HFF-Myc (cell line): ENCODE measurements at regions not wholly inside any gene's neighbourhood (a gene's known extent, or its start where the extent isn't known, plus 50 kb on each side); places are given as distances from the start of the nearest gene placed in this dataset.

Source experiments
- DNase-seq: peaks from one replicate; pipeline ENCODE4 v3.0.0-alpha.2; 2011; ENCODE audit warnings: low read depth; ENCODE audit errors: extremely low read depth
- H3K4me3 ChIP-seq: replicated peaks from 2 replicates; pipeline ENCODE4 v1.5.1; 2011; ENCODE audit warnings: low read depth, mild to moderate bottlenecking, control low read depth, low read length
- CTCF ChIP-seq: IDR thresholded peaks from 2 replicates; pipeline ENCODE4 v1.5.1; 2012; ENCODE audit warnings: mild to moderate bottlenecking, low read depth, low read length, control low read depth; ENCODE audit errors: missing control alignments

DNA sequence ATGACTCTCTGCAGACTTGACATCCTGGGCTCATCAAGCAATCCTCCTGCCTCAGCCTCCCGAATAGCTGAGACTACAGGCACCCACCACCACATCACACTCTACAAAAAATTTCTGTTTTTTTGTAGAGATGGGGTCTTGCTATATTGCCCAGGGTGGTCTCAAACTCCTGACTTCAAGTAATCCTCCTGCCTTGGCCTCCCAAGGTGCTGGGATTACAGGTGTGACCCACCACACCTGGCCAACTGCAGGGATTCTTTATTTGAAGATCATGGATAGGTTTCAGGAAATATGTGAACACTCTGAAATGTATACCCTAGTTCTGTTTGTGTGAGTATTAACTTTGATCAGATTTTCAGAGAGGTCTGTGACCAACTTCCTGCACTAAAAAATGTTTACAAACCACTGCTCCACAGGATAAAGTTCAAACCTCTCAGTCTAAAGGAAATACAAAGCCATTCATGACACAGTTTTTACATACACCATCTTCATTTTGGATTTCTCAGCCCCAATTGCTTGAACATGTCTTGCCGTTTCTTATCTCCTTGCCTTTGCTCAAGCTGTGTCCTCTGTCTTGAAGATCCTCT lies 252.3 kb upstream of the FGGY start:
- DNase-seq, result no peak
- no peak for TF ChIP-seq CTCF
- H3K4me3 ChIP-seq, result no peak overlapping the region

DNA sequence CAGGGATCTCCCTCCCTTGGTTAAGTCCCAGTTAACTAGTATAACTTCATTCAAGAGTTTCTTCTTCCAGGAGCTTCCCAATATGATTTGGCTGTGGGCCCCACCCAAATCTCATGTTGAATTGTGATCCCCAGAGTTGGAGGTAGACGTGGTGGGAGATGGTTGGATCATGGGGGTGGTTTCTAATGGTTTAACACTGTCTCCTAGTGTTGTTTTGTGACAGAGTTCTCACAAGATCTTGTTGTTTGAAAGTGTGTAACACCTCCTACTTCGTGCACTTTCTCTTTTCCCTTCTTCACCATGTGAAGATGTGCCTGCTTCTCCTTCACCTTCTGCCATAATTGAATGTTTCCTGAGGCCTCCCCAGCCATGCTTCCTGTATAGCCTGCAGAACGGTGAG lies 251.8 kb upstream of the FGGY start:
- DNase-seq, result no peak
- no peak overlapping the region for H3K4me3 ChIP-seq
- no peak for TF ChIP-seq CTCF

DNA sequence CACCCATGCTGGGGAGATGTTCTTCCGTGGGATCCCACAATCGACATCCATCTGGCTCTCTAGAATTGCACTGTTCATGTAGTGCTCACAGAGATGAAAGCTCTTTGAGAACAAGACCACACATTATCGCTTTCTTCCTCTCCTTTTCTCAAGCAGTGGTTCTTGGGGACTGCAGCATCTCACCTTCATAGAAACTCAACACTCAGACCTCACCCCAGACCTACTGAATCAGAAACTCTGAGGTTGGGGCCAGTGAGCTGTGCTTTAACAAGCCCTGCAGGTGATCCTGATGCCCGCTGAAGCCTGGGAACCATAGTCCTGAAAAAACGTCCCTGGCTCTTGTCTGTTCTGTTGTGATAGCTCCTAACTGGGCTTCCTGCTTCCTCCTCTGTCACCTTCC lies 251.3 kb upstream of the FGGY start:
- H3K4me3 ChIP-seq, result no peak overlapping the region
- TF ChIP-seq CTCF, result no peak
- DNase-seq, result no peak

DNA sequence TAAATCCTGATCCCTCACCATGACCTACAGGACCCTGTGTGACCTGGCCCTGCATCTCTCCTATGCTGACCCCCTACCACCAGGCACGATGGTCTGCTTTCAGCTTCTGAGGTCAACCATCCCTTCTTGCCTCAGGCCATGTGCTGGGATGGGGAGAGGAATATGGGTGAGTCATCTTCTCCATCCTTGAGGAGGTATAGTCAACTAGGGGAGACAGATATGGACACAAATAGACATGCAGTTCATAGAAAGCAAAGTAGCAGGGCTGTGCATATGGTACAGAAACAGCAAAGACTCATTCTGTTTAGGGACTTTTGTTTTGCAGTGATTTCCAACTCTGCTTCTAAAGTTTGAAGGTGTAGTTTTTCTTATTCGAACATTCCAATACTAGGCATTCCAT lies 250.8 kb upstream of the FGGY start:
- no peak overlapping the region for H3K4me3 ChIP-seq
- DNase-seq, result no peak
- no peak for TF ChIP-seq CTCF

GRCh38 chr1:59046730-59047157 lies 250.2 kb upstream of the FGGY start:
- TF ChIP-seq CTCF, result no peak
- no peak for DNase-seq
- H3K4me3 ChIP-seq, result no peak overlapping the region

DNA sequence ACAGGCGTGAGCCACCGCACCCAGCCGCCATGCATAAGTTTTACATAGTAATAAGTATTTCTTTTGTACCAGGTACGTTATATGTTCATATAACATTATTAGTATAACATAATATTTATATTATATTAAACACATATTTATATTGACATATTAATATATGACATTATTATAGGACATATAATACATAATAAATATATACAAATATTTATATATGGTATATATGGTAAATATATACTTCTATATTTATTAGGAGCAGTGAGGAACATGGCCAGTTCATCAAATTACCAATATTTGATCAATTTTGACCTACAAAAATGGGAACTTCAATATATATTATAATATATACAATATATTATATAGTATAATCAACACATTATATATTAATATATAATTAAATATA lies 245.9 kb upstream of the FGGY start:
- H3K4me3 ChIP-seq, result no peak overlapping the region
- no peak for DNase-seq
- TF ChIP-seq CTCF, result no peak

DNA sequence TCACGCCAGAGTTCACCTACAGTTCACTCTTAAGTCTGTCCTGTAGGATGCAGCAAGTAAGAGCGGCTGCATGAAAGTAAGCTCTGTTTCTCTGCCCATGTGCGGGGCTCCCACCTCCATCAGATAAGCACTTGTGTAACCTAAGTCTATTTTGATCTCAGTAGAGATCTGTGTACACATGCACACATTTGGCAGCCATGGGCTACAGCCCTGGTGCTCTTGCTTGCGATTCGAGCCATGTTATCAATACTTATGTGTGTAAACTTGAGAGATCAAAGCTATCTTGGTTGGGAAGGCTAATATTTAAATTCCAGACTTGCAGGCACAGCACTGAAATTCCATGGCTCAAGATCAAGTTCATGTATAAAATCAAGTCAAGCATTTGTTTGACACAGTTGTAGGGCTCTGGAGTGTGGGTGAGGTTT lies 244.7 kb upstream of the FGGY start:
- TF ChIP-seq CTCF, result no peak
- no peak for DNase-seq

More for the DNA sequence above, 244.7 kb upstream of the FGGY start:
- H3K4me3 ChIP-seq, result no peak overlapping the region
